ENCODE measurements at regions not wholly inside any gene's neighbourhood (a gene's known extent, or its start where the extent isn't known, plus 50 kb on each side); places are given as distances from the start of the nearest gene placed in this dataset.

GRCh38 chr2:43039376-43040080 lies 186.9 kb downstream of the ZFP36L2 start:
- DNase-seq = peak in 28 of 51 donors; percentile 21 to 78 (median 48)

GRCh38 chr2:43038696-43039094 lies 187.7 kb downstream of the ZFP36L2 start:
- no peak for DNase-seq

- no peak for DNase-seq
Observed at GRCh38 chr2:43038034-43038695, 188.2 kb downstream of the ZFP36L2 start.

- DNase-seq = no peak
Observed at GRCh38 chr2:43035922-43036321, 190.5 kb downstream of the ZFP36L2 start.

- DNase-seq = no peak
Observed at GRCh38 chr2:43034921-43035320, 191.5 kb downstream of the ZFP36L2 start.

GRCh38 chr2:43034242-43034619 lies 192.2 kb downstream of the ZFP36L2 start:
- DNase-seq = no peak

- no peak for DNase-seq
Observed at GRCh38 chr2:43033466-43034241, 192.8 kb downstream of the ZFP36L2 start.

GRCh38 chr2:43033016-43033270 lies 193.5 kb downstream of the ZFP36L2 start:
- DNase-seq = no peak

GRCh38 chr2:43032213-43033015 lies 194.0 kb downstream of the ZFP36L2 start:
- no peak for DNase-seq

GRCh38 chr2:43031471-43032212 lies 194.8 kb downstream of the ZFP36L2 start:
- DNase-seq = no peak

GRCh38 chr2:43030551-43031307 lies 195.7 kb downstream of the ZFP36L2 start:
- DNase-seq = no peak

- no peak for DNase-seq
Observed at GRCh38 chr2:43029186-43029585, 197.2 kb downstream of the ZFP36L2 start.

GRCh38 chr2:43028188-43028587 lies 198.2 kb downstream of the ZFP36L2 start:
- no peak for DNase-seq

GRCh38 chr2:43027097-43027873 lies 199.1 kb downstream of the ZFP36L2 start:
- DNase-seq = peak in 3 of 51 donors; percentile 8 to 24 (median 10)

GRCh38 chr2:43026426-43027096 lies 199.8 kb downstream of the ZFP36L2 start:
- no peak for DNase-seq

GRCh38 chr2:43025709-43026295 lies 200.6 kb downstream of the ZFP36L2 start:
- no peak for DNase-seq

GRCh38 chr2:43024515-43025011 lies 201.8 kb downstream of the ZFP36L2 start:
- DNase-seq = peak in 47 of 51 donors; percentile 17 to 86 (median 57)

- DNase-seq = no peak
Observed at GRCh38 chr2:43023791-43024514, 202.5 kb downstream of the ZFP36L2 start.

All from hypothalamus (tissue), 51 donors.